NCI-H2081 treated with DMSO at 0.1 percent for 48 hours (cell line): ENCODE measurements at regions not wholly inside any gene's neighbourhood (a gene's known extent, or its start where the extent isn't known, plus 50 kb on each side); places are given as distances from the start of the nearest gene placed in this dataset.
A peak's percentile ranks its signal among the peaks of the same experiment; 100 is the strongest.

Experiments used
- DNase-seq: peaks from one replicate; lab custom pipeline; 2025; lab: John Stamatoyannopoulos, UW

DNA sequence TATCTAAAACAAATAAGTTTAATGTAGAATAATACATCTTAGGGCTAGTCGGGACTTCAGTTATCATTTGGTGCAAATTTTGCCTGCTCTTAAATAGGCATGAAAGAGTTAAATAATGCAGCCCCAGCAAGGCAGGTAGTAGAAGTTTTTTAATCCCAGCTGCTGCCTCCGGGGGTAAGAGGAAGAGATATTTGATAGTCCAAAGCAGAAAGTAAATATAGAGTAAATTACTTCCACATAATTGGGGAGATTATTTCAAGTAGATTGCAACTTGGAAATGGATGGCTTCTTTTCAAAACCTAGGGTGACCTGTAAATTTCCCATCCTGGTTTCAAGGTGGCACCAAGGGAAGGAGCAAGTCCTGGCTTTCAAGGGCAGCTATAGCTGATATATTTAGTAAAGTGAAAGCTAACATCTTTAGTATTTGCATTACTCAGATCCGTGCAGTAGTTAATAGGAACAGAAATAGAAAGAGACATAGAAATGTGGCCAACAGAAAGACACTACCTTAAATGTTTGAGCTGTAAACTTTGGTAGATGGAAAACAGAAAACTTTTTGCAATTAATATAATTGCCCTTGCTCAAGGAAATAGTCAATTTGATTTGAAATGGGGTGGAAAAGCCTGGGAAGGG is 109.1 kb downstream of the LMO4 start:
- no peak for DNase-seq

DNA sequence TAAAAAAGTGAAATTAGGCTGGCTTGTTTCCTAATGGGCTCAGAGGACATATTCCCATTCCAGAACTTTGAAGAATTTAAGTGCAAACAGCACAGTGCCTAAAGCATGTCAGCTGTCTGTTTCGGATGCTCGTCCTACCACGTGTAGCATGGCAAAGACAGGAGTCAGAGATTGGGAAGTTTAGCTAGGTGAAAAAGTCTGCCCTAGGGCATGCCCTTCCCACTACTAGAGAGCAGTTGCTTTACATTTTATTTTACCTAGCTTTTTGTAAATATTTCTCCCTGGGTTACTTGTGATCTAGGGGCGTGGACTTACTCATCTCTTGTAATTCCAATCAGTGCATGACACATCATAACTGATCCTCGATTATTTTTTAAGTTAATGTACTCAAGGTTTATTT is 111.1 kb downstream of the LMO4 start:
- DNase-seq: no peak

DNA sequence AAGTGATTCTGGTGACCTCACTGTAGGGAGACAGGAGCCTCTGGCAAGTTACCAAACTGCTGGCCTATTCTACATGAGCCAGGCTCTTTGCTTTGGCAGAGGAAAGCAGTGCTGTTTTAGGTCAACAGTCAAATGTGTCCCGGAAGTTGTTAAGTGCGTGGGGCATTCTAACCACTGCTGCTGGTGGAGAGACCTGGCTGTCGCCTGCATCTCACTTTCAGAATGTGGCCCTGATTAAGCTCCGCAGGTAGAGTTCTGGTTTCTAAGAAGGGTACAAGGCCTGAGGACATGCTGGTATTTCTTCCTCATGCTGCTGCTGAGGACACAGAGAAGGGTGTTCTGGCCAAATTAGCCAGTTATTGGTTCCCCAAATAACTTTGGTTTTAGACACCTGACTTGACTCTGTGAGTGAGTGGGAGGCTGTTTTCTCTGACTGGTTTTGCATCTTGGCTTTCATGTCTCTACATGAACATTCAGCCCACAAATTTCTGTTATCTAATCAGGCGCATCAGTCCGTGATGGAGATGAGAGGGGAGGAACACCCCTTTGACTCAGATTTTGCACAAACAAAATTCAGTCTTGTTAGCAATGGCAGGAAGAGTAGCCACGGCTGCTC is 120.8 kb downstream of the LMO4 start:
- DNase-seq: peak; percentile 49

DNA sequence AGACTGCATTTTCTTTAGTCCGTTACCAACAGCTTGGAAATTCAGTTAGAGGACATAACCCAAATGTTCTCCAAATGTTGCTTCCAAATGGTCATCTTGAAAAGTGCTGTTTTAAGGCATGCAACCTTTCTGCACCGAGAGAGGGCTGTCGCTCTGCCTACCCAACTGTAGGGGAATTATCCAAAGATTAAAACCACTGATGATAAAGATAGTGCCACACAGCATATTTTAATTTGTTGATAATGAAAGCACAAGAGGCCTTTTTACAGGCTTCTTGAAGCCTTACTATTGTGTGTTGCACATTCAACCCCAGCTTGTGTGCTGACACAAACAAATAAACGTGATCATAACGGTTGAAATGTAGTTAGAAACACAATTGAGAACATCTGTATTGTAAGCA is 121.5 kb downstream of the LMO4 start:
- no peak for DNase-seq

DNA sequence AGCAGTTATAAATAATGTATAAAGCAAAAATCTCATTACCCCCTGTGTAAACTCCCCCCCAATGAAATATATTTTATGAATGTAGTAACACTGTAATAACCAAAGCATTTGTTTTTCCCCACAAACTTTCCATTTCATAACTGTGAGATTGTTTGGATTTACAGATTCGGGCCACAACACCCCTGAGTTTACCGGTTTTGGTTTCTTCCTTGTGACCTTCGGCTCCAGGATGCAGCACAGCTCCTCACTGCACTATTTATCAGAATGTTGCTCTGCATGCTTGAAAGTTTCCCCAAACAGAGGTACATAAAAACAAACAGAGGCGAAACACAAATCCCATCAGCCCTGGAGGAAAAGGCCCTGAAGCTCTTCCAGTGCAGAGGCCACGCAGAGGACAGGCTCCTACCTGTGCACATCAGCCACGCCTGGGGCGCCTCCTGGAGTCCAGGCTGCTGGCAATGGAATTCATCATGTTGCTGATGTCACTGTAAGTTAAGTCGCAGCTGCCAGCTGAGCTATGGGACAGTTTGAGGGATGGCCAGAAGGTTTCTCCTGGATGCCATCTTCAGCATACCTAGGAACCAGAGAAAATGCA is 122.0 kb downstream of the LMO4 start:
- DNase-seq: no peak

DNA sequence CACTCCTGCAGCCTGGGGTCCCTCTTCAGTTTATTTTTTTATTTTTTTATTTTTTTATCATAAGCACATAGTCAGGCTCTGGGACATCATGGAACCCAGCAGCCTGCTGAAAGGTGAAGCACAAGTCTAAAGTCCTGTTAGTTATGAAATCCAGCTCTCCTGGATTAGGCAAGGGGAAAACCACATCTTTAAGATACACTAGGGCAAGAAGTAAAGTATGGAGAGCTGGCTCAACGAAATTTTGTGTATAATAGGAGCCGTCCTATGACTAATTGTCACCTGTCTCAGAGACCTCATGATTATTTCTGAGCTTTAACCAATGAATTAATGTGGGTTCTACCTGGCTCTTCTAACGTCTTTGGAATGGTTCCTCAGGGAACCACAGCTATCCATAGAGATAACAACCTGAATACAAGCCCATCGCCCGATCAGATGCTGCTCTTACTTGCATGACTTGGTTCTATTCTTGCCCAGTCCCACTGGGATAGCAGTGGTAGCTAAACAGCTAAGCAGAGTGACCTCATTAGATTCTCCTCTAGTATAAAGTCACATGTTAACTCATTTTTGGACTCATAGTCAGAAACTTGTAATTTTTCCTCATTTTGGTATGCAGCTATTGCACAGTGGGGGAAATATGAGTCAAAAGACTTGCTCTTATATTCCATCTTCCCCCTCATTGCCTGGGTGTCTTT is 122.7 kb downstream of the LMO4 start:
- no peak for DNase-seq

DNA sequence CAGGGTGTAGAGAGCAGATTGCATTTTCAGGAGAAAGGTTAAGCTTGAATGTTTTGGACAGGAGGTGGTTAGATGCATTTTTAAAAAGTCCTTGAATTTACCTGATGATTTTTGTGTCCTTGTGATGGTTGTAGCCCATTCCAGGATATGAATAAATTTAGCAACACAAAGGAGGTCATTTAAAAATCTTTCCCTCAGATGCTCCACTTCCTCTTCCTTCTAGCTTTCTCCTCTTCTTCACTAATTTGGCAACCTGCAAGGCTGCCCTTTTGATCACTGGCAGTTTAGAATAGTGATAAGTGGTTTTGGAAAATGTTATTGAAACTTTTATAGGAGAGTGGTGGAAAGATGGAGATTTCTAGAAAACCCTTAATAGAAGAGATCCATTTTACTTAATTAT is 124.0 kb downstream of the LMO4 start:
- DNase-seq: no peak

DNA sequence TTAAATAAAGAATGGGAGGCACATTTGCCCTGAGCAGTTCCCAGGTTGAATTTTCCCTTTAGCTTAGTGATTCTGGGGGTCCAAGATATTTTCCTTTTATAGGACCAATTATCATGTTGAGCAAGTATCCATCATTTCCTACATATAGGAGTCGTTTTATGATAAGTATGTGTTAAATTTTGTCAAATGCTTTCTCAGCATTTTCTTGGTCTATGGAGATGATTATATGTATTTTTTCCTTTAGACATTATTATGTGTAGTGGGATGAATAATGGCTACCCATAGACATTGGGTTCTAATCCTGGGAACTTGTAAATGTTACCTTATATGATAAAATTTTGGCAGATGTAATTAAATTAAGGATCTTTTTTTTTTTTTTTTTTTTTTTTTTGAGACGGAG is 128.7 kb downstream of the LMO4 start:
- DNase-seq: no peak

DNA sequence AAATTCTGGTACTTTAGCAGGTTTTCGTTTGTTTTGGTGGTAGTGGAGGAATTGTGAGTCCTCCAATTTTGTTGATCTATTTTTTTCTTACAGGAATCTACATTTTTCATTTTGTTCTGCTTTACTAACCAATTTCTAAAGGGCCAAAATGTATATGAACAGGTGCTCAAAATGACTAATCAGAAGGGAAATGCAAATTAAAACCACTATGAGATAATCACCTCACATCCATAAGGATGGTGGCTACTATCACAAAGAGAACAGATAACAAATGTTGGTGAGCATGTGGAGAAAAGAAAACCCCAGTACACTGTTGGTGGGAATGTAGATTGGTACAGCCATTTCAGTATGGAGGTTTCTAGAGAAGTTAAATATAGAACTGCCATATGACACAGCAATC is 134.2 kb downstream of the LMO4 start:
- DNase-seq: no peak

DNA sequence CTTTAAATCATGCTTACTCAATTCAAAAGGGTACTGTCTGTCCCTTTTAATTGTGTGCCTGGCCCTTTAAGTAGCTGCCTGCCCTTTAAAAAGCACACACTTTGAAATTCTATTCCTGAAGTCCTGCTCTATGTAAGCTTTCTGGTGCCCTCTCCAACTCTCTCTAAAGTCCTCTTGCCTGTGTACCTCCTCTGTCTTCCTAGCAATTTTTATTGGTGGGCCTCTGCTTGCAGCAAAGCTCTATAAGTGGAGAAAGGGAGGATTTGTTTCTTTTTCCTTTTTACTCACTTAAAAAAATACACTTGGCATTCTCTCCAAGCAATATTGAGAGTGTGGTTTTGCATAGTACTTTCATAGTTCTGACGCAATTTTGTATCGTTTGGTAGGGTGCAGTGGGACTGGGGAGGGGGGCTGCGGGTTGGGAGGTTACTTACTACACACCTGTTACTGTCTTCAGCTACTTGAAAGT is 135.4 kb downstream of the LMO4 start:
- no peak for DNase-seq

DNA sequence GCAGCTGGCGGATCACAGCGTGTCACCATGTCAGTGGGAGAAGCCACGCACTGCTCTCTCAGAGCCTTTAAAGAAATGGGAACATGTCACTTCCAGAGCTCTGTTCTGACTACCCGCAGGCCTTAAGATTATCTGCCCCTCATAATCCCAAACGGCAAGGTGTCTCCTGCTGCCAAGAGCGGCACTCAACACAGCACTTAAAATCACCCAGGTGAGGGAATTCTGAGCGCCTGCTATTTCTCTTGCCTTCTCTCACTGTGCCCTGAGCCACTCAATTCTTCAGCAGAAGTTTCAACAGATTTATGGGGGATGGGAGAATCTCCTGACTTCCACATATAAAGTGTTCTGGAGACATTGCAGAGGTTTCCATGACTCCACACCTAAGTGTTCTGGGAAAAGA is 137.9 kb downstream of the LMO4 start:
- DNase-seq: no peak

DNA sequence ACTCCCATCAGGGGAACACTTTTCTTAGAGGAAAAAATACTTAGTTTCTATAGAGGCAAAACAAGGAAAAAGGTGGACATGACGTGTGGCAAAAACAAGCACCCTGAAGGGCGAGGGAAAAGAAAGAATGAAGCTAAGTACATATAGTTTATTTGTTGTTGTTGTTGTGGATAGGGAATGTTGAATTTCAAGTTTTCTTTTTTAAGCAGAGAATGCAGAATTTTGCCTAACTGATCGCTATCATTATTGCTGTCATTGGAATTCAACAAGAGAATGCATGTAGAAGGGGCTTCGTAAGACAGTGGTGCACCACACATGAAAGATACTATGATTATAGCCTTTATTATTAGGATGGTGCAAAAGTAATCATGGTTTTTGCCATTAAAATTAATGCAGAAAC is 144.0 kb downstream of the LMO4 start:
- DNase-seq: no peak

DNA sequence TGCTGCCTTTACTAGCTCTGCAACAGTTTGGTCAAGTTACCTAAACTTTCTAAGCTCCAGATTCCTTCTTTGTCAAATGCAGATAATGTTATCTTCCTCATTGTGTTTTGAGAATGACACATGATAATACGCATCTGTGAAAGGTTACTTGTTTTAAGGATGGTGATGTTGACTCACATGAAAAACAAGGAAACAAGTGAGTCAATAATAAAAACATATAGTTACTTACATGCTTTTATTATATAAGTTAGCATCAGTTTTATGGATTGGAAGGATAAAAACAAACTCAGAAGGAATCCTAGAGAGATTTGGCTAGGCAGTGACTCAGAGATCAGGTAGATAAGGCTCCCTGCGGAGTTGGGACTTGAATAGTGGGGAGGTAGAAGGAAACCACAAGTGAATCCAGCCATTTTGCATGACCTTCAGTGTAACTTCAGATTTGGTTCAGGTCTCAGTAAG is 144.6 kb downstream of the LMO4 start:
- no peak for DNase-seq

DNA sequence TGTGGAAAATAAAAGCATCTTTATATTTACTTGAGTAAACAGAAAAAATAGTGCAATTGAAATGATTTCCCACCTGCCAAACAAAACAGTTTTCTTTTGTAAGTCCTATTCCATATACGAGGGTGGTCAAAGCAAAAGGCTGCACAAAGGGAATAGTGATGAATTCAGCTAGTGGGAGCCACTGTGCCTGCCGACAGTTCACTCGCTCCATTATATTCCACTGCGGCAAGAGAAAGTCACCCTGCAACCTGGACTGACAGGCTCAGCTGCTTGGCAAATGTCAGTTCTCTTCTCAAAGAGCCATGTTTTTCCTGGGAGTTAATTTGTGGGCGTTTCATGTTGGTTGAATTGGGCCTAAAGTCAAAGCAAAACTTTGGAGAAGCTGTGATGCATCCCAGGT is 145.4 kb downstream of the LMO4 start:
- no peak for DNase-seq

DNA sequence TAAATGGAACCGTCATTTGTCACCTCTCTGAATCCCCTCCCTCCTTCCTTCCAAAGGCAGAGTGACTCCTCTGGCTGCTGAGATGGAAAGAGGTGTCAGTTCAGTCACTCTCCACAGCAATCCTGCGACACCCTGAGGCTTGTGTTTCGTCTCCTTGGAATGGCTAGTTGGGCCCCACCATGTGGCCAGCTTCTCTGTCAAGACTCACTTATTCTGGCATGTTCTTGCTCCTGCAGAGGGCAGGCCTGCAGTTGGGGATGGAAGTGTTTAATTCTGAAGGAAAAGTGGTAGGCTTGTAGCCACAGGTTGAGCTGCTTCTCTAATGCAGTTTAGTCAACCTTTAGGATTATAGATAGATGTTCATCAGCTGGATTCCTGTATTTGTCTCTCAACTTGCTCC is 149.6 kb downstream of the LMO4 start:
- DNase-seq: no peak

DNA sequence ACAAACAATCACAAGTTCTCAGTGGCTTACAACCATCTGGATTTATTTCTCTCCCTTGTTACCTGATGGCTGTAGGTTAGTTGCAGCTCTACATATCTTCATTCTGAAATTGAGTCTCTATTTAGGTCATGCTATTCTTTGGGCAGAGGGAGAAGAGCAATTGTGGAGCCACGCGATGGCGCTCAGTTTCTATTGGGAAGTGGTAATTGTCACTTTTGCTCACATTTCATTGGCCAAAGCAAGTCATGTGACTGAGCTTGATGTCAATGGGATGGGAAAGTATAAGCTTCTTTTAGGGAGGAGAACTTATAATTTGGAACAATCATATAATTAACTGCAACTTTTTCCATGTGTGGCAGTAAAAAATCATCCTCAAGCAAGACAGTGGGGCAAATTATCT is 166.5 kb downstream of the LMO4 start:
- no peak for DNase-seq

DNA sequence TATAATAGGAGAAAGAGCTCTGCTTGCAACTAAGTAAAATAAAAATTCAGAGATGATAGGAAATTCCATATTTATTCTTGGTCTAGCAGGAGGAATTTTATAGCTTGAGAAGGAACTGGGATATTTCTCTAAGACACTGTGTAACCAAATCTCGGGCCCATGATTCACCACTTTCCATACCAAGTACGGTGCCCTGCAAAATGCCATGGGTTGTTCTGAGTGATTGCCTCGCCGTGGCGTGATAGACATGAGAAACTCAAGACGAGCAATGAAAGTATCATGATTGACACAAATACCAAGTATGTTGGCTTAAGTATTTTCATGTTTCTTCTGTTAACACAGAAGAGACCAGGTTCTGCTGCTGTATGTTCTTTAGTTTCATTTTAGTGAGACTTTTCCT is 167.2 kb downstream of the LMO4 start:
- no peak for DNase-seq

DNA sequence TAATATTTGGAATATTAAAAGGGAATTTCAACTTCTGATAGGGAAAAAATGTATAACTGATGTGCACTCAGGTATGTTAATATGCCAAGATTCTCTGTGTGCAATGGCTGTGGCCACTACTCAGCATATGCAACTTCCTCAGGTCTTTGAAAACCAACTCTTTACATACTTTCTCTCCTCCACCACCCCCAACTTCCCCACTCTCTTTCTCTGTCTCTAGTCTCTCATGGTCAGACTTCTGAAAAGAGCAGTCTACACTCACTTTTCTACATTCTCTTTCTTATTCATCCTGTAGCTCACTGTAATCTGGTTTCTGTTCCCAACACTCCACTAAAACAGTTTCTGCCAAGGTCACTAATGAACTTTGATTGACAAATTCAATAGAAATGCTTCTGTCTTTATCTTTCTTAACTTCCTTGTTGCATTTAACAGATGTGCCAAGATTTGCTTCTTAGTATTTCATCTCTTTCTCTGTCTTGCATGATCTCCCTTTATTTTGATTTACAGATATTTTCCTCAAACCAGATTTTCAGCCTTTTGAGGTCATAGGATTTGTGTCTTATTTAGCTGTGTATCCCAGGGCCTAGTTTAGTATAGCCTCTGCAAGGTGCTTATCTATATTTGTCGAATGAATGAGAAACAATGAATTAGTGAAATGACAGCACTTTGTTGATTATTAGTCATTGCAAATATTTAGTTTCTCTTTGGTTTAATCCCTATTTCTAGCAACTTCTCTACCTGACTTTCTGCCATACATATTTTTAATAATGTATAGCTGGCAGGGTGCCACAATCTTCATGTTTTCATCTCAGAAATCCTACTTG is 168.9 kb downstream of the LMO4 start:
- no peak for DNase-seq

DNA sequence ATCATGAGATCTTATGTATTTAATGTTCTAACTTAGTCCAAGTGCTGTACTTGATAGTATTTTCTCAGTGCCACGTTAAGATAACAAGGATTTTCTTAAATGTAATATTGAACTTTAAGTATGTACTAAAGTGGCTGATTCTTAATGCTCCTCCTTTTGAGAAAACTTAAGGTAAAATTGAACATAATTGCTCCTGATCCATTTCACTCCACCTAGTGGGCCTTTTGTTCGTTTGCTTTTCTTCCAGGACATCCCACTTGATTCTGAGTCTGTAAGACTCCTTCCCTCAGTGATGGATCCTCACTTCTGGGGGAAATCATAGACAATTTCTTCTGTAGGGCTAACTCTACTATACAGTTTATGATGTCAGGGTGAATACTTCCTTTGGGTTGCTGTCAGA is 173.1 kb downstream of the LMO4 start:
- no peak for DNase-seq

DNA sequence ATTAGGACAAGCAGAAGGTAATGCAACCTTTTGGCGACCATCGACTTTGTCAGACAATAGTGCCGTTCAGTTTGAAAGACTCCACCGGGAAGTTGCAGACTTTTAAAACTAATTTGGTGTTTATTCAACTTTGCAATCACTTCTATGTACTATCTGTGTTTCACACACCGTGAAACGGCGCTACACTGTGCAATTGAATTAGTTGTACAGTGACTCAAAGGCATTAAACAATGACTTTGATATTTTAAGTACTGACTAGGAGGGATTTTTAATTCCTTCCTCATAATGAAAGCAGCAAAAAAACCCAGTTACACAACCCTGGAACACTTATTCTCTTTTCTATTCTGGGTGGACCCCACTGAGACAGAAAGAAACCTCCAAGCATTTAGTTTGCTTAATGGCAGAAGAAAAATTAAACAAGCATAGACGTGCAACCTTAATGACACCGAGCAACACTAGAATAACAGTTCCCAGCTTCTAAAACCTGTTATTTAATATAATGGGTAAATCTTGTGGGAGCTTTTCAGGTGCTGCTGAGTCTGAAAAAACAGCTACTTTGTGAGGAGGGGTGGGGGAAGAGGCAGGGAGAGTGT is 176.8 kb downstream of the LMO4 start:
- no peak for DNase-seq

DNA sequence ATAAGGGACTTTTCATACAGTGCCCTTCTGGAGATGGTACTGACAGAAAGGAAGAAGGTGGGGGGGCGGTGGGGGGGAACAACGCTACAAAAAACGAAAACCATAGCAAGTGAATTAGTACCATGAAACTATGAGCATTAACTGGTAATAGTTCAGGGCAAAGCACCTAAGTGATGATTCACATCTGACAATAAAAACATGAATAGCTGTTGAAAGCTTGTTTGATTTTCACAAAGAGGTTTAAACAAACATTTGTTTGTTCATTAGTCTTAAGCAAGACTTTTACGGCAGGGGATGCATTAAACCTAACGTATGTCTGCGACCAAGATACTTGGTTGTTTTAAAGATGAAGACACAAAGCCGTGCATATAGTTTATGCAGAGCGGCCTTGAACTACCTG is 177.5 kb downstream of the LMO4 start:
- DNase-seq: no peak

DNA sequence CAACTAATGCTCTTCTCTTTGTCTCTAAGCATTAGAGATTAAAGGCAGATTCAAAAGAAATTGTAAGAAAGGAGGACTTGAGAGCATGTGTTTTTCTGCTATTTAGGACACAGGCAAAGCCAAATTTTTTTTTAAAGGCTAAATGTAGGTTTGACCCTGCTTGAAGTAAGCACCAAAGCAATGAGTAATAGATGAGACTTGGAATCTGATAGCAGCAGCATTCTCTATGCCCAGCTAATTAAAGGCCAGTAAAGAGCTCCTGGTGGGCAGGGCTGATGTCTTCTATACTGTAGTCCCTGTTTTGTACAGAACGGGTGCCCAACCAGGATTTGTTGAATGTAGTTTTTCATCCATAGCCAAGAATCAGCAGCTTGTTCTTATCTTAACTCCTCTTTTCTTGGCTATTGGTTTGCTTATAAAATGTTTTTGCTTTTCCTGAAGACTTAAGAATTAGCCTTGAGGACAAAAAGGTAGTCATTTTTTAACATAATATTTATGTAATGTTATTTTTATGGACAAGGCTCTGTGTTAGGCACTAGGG is 179.6 kb downstream of the LMO4 start:
- no peak for DNase-seq
